GM12878 (cell line): ENCODE measurements at regions not wholly inside any gene's neighbourhood (a gene's known extent, or its start where the extent isn't known, plus 50 kb on each side); places are given as distances from the start of the nearest gene placed in this dataset.

Experiments used
- ATAC-seq: fragments of 200-7000 bp; cut with Tn5 transposase; 3 replicates; pipeline ENCODE4 v1.9.1; 2020; ENCODE audit warnings: mild to moderate bottlenecking, moderate library complexity
- BruUV-seq: library from RNA; stranded (reverse); fragments of 400-500 nt; replicated peaks from 2 replicates; lab custom pipeline; 2021; lab: Mats Ljungman, UMichigan
- CTCF ChIA-PET: fragments of 300-600 bp; sonication (Branson Sonifier 250); formaldehyde crosslinking; extraction: SDS; loops from one replicate; lab custom pipeline; 2021; ENCODE audit warnings: inconsistent platforms; lab: Yijun Ruan, JAX
- POLR2A ChIA-PET: fragments of 350-600 bp; formaldehyde crosslinking; extraction: SDS; loops from one replicate; lab custom pipeline; 2021; ENCODE audit warnings: inconsistent platforms; lab: Charles Lee
- RAD21 ChIA-PET: fragments of 300-600 bp; sonication (Branson Sonifier 250); formaldehyde crosslinking; loops from one replicate; lab custom pipeline; 2023; ENCODE audit warnings: antibody characterized with exemption; ENCODE audit not compliant: unreplicated experiment; lab: Charles Lee
- SMC1A ChIA-PET: fragments of 300-600 bp; sonication (Branson Sonifier 250); formaldehyde crosslinking; loops from one replicate; lab custom pipeline; 2023; ENCODE audit not compliant: unreplicated experiment, uncharacterized antibody; lab: Charles Lee
- DNase-seq: peaks from one replicate; pipeline ENCODE4 v3.0.0-alpha.2; 2011; ENCODE audit warnings: low read depth, low spot score
- FAIRE-seq: peaks from 3 replicates; lab custom pipeline; 2011; peaks lifted over from hg19 to GRCh38; lab: Jason Lieb, UNC
- H2AFZ ChIP-seq: 2 replicates; pipeline ENCODE4 v1.6.0; 2011; ENCODE audit warnings: low read depth, low read length, control low read depth; ENCODE audit not compliant: control insufficient read depth
- H3K27ac ChIP-seq: 2 replicates; pipeline ENCODE4 v1.5.1; 2011; ENCODE audit warnings: control low read depth; ENCODE audit not compliant: control insufficient read depth, insufficient read depth
- H3K27me3 ChIP-seq, 2 experiments: replicated peaks in 1 of 2; 2 replicates each; pipeline versions ENCODE4 v1.6.0 to v1.6.1; 2011; ENCODE audit warnings: low read length in 1 of 2; ENCODE audit not compliant: control insufficient read depth in 2 of 2, insufficient read depth in 2 of 2
- H3K36me3 ChIP-seq, 2 experiments: 2 replicates each; pipeline ENCODE4 v1.5.1; 2011; ENCODE audit warnings: low read length in 1 of 2; ENCODE audit not compliant: control insufficient read depth in 2 of 2, insufficient read depth in 2 of 2
- H3K4me1 ChIP-seq: 2 replicates; pipeline ENCODE4 v1.6.1; 2011; ENCODE audit warnings: mild to moderate bottlenecking, low read length, moderate library complexity, mixed read lengths; ENCODE audit not compliant: control insufficient read depth, insufficient read depth
- H3K4me2 ChIP-seq: 2 replicates; pipeline ENCODE4 v1.6.0; 2011; ENCODE audit warnings: control low read depth; ENCODE audit not compliant: control insufficient read depth, insufficient read depth
- H3K4me3 ChIP-seq: fragments of 200-600 bp; sonication (generic); 2 replicates; pipeline ENCODE4 v1.5.1; 2016
- H3K79me2 ChIP-seq: 2 replicates; pipeline ENCODE4 v1.6.0; 2011; ENCODE audit warnings: low read length; ENCODE audit not compliant: control insufficient read depth, insufficient read depth
- H3K9ac ChIP-seq: 2 replicates; pipeline ENCODE4 v1.8.0; 2011; ENCODE audit warnings: low read length, control low read depth, mixed read lengths; ENCODE audit not compliant: control insufficient read depth, insufficient read depth
- H3K9me3 ChIP-seq: replicated peaks from 3 replicates; pipeline ENCODE4 v1.5.1; 2011; ENCODE audit warnings: mild to moderate bottlenecking, low read length; ENCODE audit not compliant: control insufficient read depth, insufficient read depth
- H4K20me1 ChIP-seq: 2 replicates; pipeline ENCODE4 v1.6.0; 2011; ENCODE audit not compliant: control insufficient read depth, insufficient read depth
- BHLHE40 ChIP-seq, 2 experiments: fragments of 450-650 bp in 1 of 2; IDR thresholded peaks; 2 replicates each; pipeline ENCODE4 v1.6.1; 2011 to 2017; ENCODE audit warnings: low read depth in 2 of 2, borderline replicate concordance in 1 of 2, improper control_type of control experiment in 1 of 2, low read length in 1 of 2, mild to moderate bottlenecking in 1 of 2
- BMI1 ChIP-seq: fragments of 450-650 bp; IDR thresholded peaks from 2 replicates; pipeline ENCODE4 v1.6.1; 2016; ENCODE audit warnings: mild to moderate bottlenecking, moderate library complexity, borderline replicate concordance
- CHD1 ChIP-seq: IDR thresholded peaks from 2 replicates; pipeline ENCODE4 v1.6.1; 2012; ENCODE audit warnings: low read depth, low read length, improper control_type of control experiment
- CREB1 ChIP-seq: IDR thresholded peaks from 2 replicates; pipeline ENCODE4 v1.6.1; 2012; ENCODE audit warnings: low read depth, mild to moderate bottlenecking, inconsistent platforms
- CREM ChIP-seq: IDR thresholded peaks from 2 replicates; pipeline ENCODE4 v1.6.1; 2014; ENCODE audit warnings: antibody characterized with exemption, low read depth
- HCFC1 ChIP-seq: fragments of 150-350 bp; IDR thresholded peaks from 2 replicates; pipeline ENCODE4 v1.6.1; 2014; ENCODE audit warnings: low read length
- LARP7 ChIP-seq: fragments of 450-650 bp; IDR thresholded peaks from 2 replicates; pipeline ENCODE4 v1.6.1; 2017; ENCODE audit warnings: mild to moderate bottlenecking
- PBX3 ChIP-seq: IDR thresholded peaks from 2 replicates; pipeline ENCODE4 v1.6.1; 2011; ENCODE audit warnings: mild to moderate bottlenecking, low read depth, low read length, moderate library complexity; ENCODE audit not compliant: insufficient replicate concordance
- RELA ChIP-seq: fragments of 450-650 bp; IDR thresholded peaks from 2 replicates; pipeline ENCODE4 v1.8.0; 2014; ENCODE audit warnings: borderline replicate concordance; ENCODE audit not compliant: partially characterized antibody
- WRNIP1 ChIP-seq: IDR thresholded peaks from 2 replicates; pipeline ENCODE4 v1.6.1; 2011; ENCODE audit warnings: low read depth, low read length, improper control_type of control experiment, borderline replicate concordance
- ZBED1 ChIP-seq: IDR thresholded peaks from 2 replicates; pipeline ENCODE4 v1.6.1; 2016; ENCODE audit warnings: borderline replicate concordance
- ZNF207 ChIP-seq: fragments of 450-650 bp; IDR thresholded peaks from 2 replicates; pipeline ENCODE4 v1.6.1; 2014; ENCODE audit warnings: antibody characterized with exemption, mild to moderate bottlenecking, borderline replicate concordance
- WGBS: methylation state at CpG from one replicate; pipeline ENCODE4 v1.1.6; 2016; ENCODE audit warnings: low lambda C conversion rate; ENCODE audit not compliant: insufficient replicate concordance, insufficient coverage; ENCODE audit errors: missing lambda C conversion rate; 5-methylcytosine and 5-hydroxymethylcytosine counted together
- in situ Hi-C: fragments of 300-500 bp; cut with MboI; formaldehyde crosslinking; loops from 9 replicates; pipeline ENCODE4 v1.14.3; 2018; ENCODE audit warnings: mixed read lengths
- intact Hi-C: fragments of 100-400 bp; cut with micrococcal nuclease; formaldehyde crosslinking; loops from one replicate; pipeline ENCODE4 v1.14.2; 2022; ENCODE audit not compliant: unreplicated experiment

- Histone ChIP-seq H3K4me1 (no peaks in the 10 kb centered on the region), H3K4me2 (no peak overlapping the region), H3K9ac (no peak overlapping the region)
- POLR2A ChIA-PET, result no interaction called here
- intact Hi-C loops (no loop called here), in situ Hi-C loops (no loop called here)
- RAD21 ChIA-PET, result no interaction called here
- TF ChIP-seq LARP7 (no peak), CREM (no peak), CREB1 (no peak), HCFC1 (no peak), WRNIP1 (no peak), BHLHE40 (IDR thresholded peaks at IDR 0.05; ENCODE audit: borderline replicate concordance in 1 of 2, low read depth in 2 of 2, low read length in 1 of 2) (no peak), CHD1 (no peak), RELA (no peak), ZBED1 (no peak), PBX3 (no peak), BMI1 (no peak), ZNF207 (no peak)
- TF ChIP-seq, all 136 proteins: peak for 0
- Histone ChIP-seq H3K9me3 (no peaks in the 10 kb centered on the region), H3K79me2 (no peaks in the 10 kb centered on the region), H4K20me1 (no peaks in the 10 kb centered on the region), H3K27me3 (no peaks in the 10 kb centered on the region), H2AFZ (no peak overlapping the region), H3K27ac (no peak overlapping the region), H3K4me3 (no peak overlapping the region), H3K36me3 (no peaks in the 10 kb centered on the region)
- 9% methylated on average over 4 of the region's 4 CpGs for WGBS
- ATAC-seq, result no peak
- ChIA-PET CTCF (no interaction called here), SMC1A (no interaction called here)
- no peak for FAIRE-seq
- no TSS peak for BruUV-seq
- no peak for DNase-seq
These were observed 857.4 kb upstream of the PRR20A start for GRCh38 chr13:56283262-56283828.
